Upper lobe of left lung (tissue), 4 donors: ENCODE measurements at regions not wholly inside any gene's neighbourhood (a gene's known extent, or its start where the extent isn't known, plus 50 kb on each side); places are given as distances from the start of the nearest gene placed in this dataset.

ENCODE experiments used
- CTCF ChIP-seq, 6 experiments: fragments of 450-650 bp in 4 of 6; fragments of 200-600 bp in 2 of 6; sonication (generic) in 2 of 6; IDR thresholded peaks; one replicate each; pipeline ENCODE4 v1.5.1; 2016 to 2019; ENCODE audit warnings: antibody characterized with exemption in 6 of 6
- EP300 ChIP-seq, 4 donors: sonication (generic); formaldehyde crosslinking; IDR thresholded peaks; one replicate each; pipeline ENCODE4 v1.5.1; 2017; ENCODE audit warnings: antibody characterized with exemption in 4 of 4, control low read depth in 2 of 4
- POLR2A ChIP-seq, 4 donors: fragments of 450-650 bp; IDR thresholded peaks; one replicate each; pipeline ENCODE4 v1.5.1; 2016 to 2017; ENCODE audit warnings: antibody characterized with exemption in 4 of 4, mild to moderate bottlenecking in 2 of 4
- POLR2AphosphoS5 ChIP-seq, 2 donors: sonication (generic); formaldehyde crosslinking; IDR thresholded peaks; one replicate each; pipeline ENCODE4 v1.5.1; 2017; ENCODE audit warnings: antibody characterized with exemption in 2 of 2

GRCh38 chr5:166860426-166860825, 1431.0 kb upstream of the WWC1 start:
- TF ChIP-seq POLR2AphosphoS5 (IDR thresholded peaks at IDR 0.05) (no peak), CTCF (IDR thresholded peaks at IDR 0.05) (no peak), EP300 (IDR thresholded peaks at IDR 0.05) (no peak), POLR2A (IDR thresholded peaks at IDR 0.05) (no peak)
